Tibial nerve (tissue), 4 donors: ENCODE measurements at regions not wholly inside any gene's neighbourhood (a gene's known extent, or its start where the extent isn't known, plus 50 kb on each side); places are given as distances from the start of the nearest gene placed in this dataset.

Experiments
- DNase-seq, 2 donors: peaks; one replicate each; pipeline ENCODE4 v3.0.0-alpha.2; 2019; ENCODE audit warnings: low spot score in 2 of 2
- H3K27ac ChIP-seq, 4 donors: fragments of 200-600 bp; sonication (generic) in 3 of 4; one replicate each; pipeline ENCODE4 v1.5.1; 2017 to 2019; ENCODE audit warnings: mild to moderate bottlenecking in 1 of 4
- H3K27me3 ChIP-seq, 2 donors: fragments of 200-600 bp; sonication (generic) in 1 of 2; one replicate each; pipeline versions ENCODE4 v1.5.1 to v1.6.0; 2017 to 2019
- H3K36me3 ChIP-seq, 3 donors: fragments of 200-600 bp; sonication (generic); one replicate each; pipeline ENCODE4 v1.5.1; 2018 to 2019
- H3K4me1 ChIP-seq, 4 donors: fragments of 200-600 bp; sonication (generic) in 3 of 4; one replicate each; pipeline ENCODE4 v1.5.1; 2017 to 2019
- H3K4me3 ChIP-seq, 4 donors: fragments of 200-600 bp; sonication (generic) in 3 of 4; one replicate each; pipeline ENCODE4 v1.5.1; 2017 to 2019; ENCODE audit warnings: mild to moderate bottlenecking in 1 of 4, moderate library complexity in 1 of 4
- H3K9me3 ChIP-seq, 4 donors: fragments of 200-600 bp; sonication (generic) in 3 of 4; one replicate each; pipeline ENCODE4 v1.5.1; 2017 to 2019
- CTCF ChIP-seq, 5 experiments: fragments of 200-600 bp in 3 of 5; fragments of 450-650 bp in 2 of 5; sonication (generic) in 3 of 5; IDR thresholded peaks; one replicate each; pipeline ENCODE4 v1.5.1; 2016 to 2019; ENCODE audit warnings: antibody characterized with exemption in 5 of 5, mild to moderate bottlenecking in 3 of 5, moderate library complexity in 2 of 5
- EP300 ChIP-seq, 2 donors: sonication (generic); formaldehyde crosslinking; IDR thresholded peaks; one replicate each; pipeline ENCODE4 v1.6.1; 2017; ENCODE audit warnings: antibody characterized with exemption in 2 of 2, mild to moderate bottlenecking in 1 of 2
- POLR2A ChIP-seq, 2 donors: fragments of 450-650 bp; IDR thresholded peaks; one replicate each; pipeline ENCODE4 v1.6.1; 2017; ENCODE audit warnings: antibody characterized with exemption in 2 of 2, mild to moderate bottlenecking in 2 of 2, moderate library complexity in 2 of 2
- WGBS, 2 donors: methylation state at CpG; one replicate each; pipeline ENCODE4 v1.1.5; 2018; 5-methylcytosine and 5-hydroxymethylcytosine counted together

- 63 to 85% methylated on average over 2 of the region's 2 CpGs for WGBS, 2 donors
- Histone ChIP-seq H3K27me3 (no peaks in the 10 kb centered on the region), H3K36me3 (no peaks in the 10 kb centered on the region), H3K4me3 (no peak overlapping the region), H3K27ac (no peak overlapping the region), H3K9me3 (peaks cover 0 to 23% (median 0%) of the 10 kb centered on the region in 4 donors), H3K4me1 (no peaks in the 10 kb centered on the region)
- DNase-seq, result no peak
- no peak for TF ChIP-seq EP300 (IDR thresholded peaks at IDR 0.05)
- TF ChIP-seq POLR2A (IDR thresholded peaks at IDR 0.05), result no peak
- no peak for TF ChIP-seq CTCF (IDR thresholded peaks at IDR 0.05)
Measured at GRCh38 chr1:4915154-4915553, 260.7 kb downstream of the AJAP1 start.

DNA sequence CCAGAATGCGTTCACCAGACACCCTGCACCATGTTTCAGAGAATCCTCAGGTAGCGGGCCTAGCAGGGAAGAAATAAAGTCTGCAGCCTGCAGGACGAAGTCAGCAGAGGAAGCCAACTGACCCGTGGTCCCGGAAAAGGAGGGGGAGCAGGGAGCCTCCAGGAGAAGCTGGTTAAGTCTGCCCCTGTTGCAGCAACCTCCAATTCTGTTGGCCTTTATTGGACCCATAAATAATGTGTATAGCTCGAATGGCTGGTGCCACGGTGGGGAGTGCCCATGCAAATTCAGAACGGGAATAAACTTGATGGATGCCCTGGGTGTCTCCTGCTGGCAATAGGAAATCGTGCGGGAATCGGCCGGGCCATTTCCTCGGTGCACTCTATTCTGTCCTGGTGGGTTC is 254.1 kb downstream of the AJAP1 start:
- 66 to 70% methylated on average over 13 of the region's 13 CpGs for WGBS, 2 donors
- Histone ChIP-seq H3K27me3 (no peaks in the 10 kb centered on the region), H3K27ac (no peak overlapping the region), H3K4me3 (no peak overlapping the region), H3K9me3 (peaks cover 0 to 30% (median 0%) of the 10 kb centered on the region in 4 donors), H3K36me3 (no peaks in the 10 kb centered on the region), H3K4me1 (no peaks in the 10 kb centered on the region)
- no peak for DNase-seq
- TF ChIP-seq EP300 (IDR thresholded peaks at IDR 0.05) (no peak), CTCF (IDR thresholded peaks at IDR 0.05) (no peak), POLR2A (IDR thresholded peaks at IDR 0.05) (no peak)

GRCh38 chr1:4894566-4894965 is 240.2 kb downstream of the AJAP1 start:
- H3K4me3 ChIP-seq, result no peak overlapping the region
- DNase-seq, result no peak
- WGBS, 2 donors, result 25 to 30% methylated on average over 4 of the region's 4 CpGs

GRCh38 chr1:4880626-4881025 is 226.2 kb downstream of the AJAP1 start:
- TF ChIP-seq POLR2A (IDR thresholded peaks at IDR 0.05), result no peak
- TF ChIP-seq EP300 (IDR thresholded peaks at IDR 0.05), result no peak
- H3K36me3 ChIP-seq, result no peaks in the 10 kb centered on the region
- H3K4me3 ChIP-seq, result no peak overlapping the region
- no peak overlapping the region for H3K27ac ChIP-seq
- WGBS, 2 donors, result 55 to 56% methylated on average over 8 of the region's 8 CpGs
- H3K27me3 ChIP-seq, result no peaks in the 10 kb centered on the region
- no peaks in the 10 kb centered on the region for H3K4me1 ChIP-seq
- peaks cover 0 to 9% (median 0%) of the 10 kb centered on the region in 4 donors for H3K9me3 ChIP-seq
- DNase-seq, result no peak

More at GRCh38 chr1:4894566-4894965, 240.2 kb downstream of the AJAP1 start:
- Histone ChIP-seq H3K4me1 (no peaks in the 10 kb centered on the region), H3K27me3 (no peaks in the 10 kb centered on the region), H3K27ac (no peak overlapping the region), H3K36me3 (no peaks in the 10 kb centered on the region), H3K9me3 (peaks cover 0 to 12% (median 0%) of the 10 kb centered on the region in 4 donors)
- TF ChIP-seq EP300 (IDR thresholded peaks at IDR 0.05) (no peak), POLR2A (IDR thresholded peaks at IDR 0.05) (no peak)

DNA sequence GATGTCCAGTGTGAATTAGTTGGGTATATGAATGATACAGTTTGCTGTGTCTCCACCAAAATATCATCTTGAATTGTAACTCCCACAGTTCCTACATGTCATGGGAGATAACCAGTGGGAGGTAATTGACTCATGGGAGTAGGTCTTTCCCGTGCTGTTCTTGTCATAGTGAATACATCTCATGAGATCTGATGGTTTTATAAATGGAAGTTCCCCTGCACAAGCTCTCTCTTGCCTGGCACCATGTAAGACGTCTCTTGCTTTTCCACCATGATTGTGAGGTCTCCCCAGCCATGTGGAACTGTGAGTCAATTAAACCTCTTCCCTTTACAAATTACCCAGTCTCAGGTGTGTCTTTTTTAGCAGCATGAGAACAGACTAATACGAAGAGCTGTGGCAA is 223.0 kb downstream of the AJAP1 start:
- no peak for DNase-seq
- Histone ChIP-seq H3K27me3 (no peaks in the 10 kb centered on the region), H3K27ac (no peak overlapping the region), H3K9me3 (peaks cover 0 to 3% (median 0%) of the 10 kb centered on the region in 4 donors), H3K4me3 (no peak overlapping the region), H3K4me1 (no peaks in the 10 kb centered on the region), H3K36me3 (no peaks in the 10 kb centered on the region)
- 76 to 80% methylated on average over 3 of the region's 3 CpGs for WGBS, 2 donors
- TF ChIP-seq POLR2A (IDR thresholded peaks at IDR 0.05), result no peak
- no peak for TF ChIP-seq CTCF (IDR thresholded peaks at IDR 0.05)
- TF ChIP-seq EP300 (IDR thresholded peaks at IDR 0.05), result no peak

- WGBS, 2 donors, result 73 to 94% methylated on average over 3 of the region's 3 CpGs
- Histone ChIP-seq H3K4me3 (no peak overlapping the region), H3K9me3 (peaks cover 0 to 7% (median 0%) of the 10 kb centered on the region in 4 donors), H3K27ac (no peak overlapping the region), H3K36me3 (no peaks in the 10 kb centered on the region), H3K4me1 (no peaks in the 10 kb centered on the region), H3K27me3 (no peaks in the 10 kb centered on the region)
- DNase-seq, result no peak
- TF ChIP-seq POLR2A (IDR thresholded peaks at IDR 0.05), result no peak
- no peak for TF ChIP-seq EP300 (IDR thresholded peaks at IDR 0.05)
- no peak for TF ChIP-seq CTCF (IDR thresholded peaks at IDR 0.05)
Measured at GRCh38 chr1:4871373-4871772, 217.0 kb downstream of the AJAP1 start.
